ENCODE measurements at regions not wholly inside any gene's neighbourhood (a gene's known extent, or its start where the extent isn't known, plus 50 kb on each side); places are given as distances from the start of the nearest gene placed in this dataset.
"Not testable (repeated sequence)": the region's sequence is repeated elsewhere in the genome, so short reads cannot be mapped to it uniquely, and the experiment has no call there.

DNA sequence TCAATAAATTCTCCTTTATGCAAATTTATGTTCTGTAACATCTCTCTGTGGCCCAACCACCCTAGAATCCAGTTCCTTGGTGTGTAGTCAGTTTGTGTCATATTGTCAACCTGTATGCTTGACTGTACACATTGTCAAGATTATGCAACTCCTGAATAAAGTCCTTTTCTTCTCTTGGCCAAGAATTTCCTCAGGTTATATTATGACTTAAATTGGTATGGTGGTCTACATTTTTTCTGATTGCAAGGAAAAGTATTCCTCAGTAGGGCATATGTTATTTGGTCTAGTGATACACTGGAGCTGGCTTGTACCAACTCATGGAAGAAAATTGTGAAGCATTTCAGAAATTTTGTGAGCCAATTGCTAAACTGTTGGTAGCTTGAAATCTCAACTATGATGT, 482.8 kb upstream of the CHORDC1 start:
- DNase-seq, result no peak

DNA sequence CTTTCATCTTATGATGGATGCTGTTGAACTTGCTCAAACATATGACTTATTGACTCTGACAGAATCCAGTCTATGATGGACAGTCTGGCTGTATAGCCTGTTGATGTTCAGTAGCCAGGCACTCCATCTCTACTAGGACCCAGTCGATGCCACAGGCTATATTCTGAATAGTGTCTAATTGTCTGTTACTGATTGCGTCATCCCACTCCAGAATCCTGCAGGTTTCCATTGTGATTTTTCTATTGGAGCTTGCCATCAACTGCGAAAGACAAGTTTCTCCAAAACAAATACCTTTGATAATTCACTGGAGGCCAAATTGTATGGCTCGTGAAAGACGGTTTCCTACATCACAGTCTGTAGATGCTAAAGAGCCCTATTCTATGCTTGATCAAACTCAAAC, 481.7 kb upstream of the CHORDC1 start:
- no peak for DNase-seq

DNA sequence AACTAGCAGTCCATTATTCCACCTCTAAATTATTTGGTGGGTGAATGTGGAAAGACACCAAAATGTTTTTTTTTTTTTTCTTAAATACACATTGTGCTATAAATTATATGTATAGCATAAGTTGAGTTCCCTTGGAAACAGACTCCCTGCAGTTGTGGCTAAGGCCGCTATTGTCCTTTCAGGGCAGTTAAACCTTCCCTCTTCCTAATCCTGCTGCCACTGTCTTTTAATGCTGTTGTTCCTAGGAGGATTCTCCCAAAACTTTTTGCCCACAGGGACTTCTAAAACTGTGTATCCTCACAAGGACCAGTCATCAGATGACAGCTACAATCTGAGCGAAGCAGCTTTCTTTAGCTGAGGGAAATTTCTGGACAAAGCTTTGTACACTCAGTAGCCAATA, 478.9 kb upstream of the CHORDC1 start:
- no peak for DNase-seq

DNA sequence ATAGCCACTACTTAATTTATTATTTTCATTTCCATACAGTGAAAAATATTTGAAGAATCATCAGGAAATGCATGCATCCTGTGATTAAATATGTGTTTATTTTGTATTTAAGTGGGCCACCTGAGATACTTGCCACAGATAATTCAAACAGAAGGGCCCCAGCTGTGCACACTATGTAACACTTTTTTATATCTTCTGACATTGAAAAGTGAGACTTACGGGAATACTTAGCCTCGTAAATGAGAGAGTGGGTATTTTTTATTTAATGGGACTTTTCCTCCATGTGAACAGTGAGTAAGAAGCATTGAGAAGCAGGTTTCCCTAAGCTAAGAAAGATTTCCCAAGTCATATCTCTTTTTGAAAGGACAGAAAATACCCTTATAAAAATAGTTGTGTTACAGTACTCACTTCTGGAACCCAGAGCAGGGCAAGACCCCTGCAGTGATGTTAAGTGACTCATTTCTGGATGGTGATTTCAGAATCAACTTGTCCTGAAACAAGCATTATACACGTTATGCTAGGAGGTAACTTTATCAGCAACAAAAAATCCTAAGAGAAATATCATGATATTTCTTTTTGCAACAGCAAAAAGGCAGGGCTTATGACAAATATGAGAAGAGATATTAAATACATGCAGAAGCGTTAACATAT, 478.1 kb upstream of the CHORDC1 start:
- no peak for DNase-seq

DNA sequence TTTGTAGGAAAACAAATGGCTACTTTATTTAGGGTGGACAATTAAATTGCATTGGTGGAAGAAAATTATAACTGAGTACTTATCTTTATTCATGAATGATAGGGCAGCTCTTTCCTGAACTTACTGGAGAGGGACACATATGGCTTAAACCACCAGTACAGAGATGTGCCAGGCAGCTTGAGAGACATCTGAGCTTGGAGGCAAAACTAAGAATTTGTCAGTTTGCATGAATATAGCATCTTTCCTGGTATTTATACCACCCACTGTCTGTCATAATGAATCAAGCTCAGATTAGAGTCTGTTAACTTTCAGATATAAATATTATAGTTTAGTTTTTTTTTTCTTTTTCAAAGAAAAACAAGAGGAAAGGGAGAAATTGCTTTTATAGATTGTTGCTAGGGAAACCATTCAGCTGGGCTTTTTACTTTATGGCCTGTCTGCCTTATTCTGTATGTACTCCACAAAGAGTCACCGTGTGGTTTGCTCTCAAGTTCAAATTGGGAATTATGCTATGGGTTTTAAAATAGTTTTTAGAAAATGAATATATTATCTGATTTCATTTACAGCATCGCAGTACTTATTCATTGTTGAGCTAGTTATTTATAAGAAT, 477.0 kb upstream of the CHORDC1 start:
- DNase-seq, result no peak

GRCh38 chr11:90698238-90698637, 475.4 kb upstream of the CHORDC1 start:
- no peak for DNase-seq

GRCh38 chr11:90675496-90675895, 452.6 kb upstream of the CHORDC1 start:
- not testable (repeated sequence) for DNase-seq

DNA sequence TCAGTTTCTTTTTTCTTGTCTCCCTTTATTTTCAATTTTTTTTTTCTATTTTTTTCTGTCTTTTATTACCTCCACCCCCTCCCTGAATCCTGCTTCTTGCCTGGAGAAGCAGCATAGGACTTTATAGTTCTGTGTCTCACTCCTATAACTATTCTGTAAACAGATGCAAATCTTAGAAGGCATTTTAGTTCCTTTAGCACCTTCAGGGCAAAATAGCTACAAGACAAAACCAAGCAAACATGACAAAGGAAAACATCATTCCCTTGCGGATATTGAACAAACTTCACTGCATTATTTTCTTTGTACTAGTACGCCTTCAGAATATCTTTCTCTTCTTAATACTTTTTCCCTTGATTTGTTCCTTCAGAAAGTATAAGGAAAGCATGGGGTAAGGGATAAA, 446.2 kb upstream of the CHORDC1 start:
- DNase-seq, result no peak

GRCh38 chr11:90668502-90668901, 445.7 kb upstream of the CHORDC1 start:
- no peak for DNase-seq

GRCh38 chr11:90661233-90661632, 438.4 kb upstream of the CHORDC1 start:
- no peak for DNase-seq

GRCh38 chr11:90656171-90656570, 433.3 kb upstream of the CHORDC1 start:
- no peak for DNase-seq

DNA sequence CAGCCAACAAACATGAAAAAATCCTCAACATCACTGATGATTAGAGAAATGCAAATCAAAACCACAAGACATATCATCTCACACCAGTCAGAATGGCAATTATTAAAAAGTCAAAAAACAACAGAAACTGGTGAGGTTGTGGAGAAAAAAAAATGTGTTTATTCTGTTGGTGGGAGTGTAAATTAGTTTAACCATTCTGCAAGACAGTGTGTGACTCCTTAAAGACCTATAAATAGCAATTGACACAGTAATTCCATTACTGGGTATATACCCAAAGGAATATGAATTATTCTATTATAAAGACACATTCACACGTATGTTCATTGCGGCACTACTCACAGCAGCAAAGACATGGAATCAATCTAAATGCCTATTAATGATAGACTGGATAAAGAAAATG, 427.3 kb upstream of the CHORDC1 start:
- no peak for DNase-seq

DNA sequence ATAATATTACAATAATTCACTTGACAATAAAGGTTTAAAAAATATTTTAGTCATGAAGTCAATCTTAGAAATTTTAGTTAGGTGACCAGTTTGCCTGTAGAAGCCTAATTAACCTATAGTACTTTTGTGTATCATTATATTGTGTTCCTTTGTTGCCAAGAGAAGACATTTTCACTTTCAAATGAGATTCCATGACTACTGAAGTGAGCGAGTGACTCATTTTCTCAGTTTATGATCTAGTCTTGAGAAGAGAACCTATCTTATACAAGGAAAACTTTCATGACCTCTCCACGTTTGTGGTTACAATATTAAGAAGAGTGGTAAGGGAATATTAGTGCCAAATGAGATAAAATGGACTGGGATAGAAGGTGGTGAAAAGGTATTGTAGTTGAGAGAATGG, 423.9 kb upstream of the CHORDC1 start:
- no peak for DNase-seq

- no peak for DNase-seq
These were observed 423.4 kb upstream of the CHORDC1 start for GRCh38 chr11:90646266-90646665.

- no peak for DNase-seq
These were observed 416.7 kb upstream of the CHORDC1 start for GRCh38 chr11:90639461-90639993.

DNA sequence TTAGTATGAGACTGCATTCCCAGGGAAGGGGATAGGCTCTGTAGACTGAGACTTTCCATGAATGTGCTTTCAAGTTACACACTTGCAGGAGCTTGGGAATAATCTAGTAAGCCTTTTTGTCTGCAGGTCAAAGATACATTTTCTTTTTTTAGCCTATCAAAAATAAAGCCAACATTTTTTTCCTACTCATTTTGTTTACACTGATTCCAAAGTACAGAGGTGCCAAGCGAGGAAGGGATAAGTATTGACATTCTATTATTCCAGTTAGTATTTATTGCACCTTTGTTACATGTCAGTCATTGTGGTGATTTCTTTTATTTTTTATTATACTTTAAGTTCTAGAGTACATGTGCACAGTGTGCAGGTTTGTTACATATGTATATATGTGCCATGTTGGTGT, 413.0 kb upstream of the CHORDC1 start:
- no peak for DNase-seq

DNA sequence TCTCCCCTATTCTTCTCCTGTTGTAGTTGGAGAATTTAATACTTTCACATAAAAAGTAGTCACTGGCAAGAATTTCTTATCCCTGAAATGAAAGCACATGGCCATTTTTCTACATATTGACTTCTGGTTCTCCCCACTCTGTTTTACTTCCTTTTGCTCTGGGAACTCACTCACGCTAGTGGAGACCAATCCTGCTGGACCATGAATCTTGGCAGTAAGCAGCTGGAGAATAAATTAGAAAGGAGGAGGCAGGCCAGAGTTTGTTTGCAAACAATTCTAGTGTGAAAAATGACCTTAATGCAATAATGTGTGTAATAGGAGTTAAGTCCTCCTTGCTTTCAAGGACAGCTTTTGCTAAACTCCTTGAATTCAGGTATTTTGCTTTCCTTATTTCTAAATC, 412.3 kb upstream of the CHORDC1 start:
- no peak for DNase-seq

- DNase-seq, result no peak
These were observed 407.3 kb upstream of the CHORDC1 start for GRCh38 chr11:90630176-90630575.

- no peak for DNase-seq
These were observed 406.5 kb upstream of the CHORDC1 start for GRCh38 chr11:90629229-90629806.

- DNase-seq, result no peak
These were observed 391.5 kb upstream of the CHORDC1 start for GRCh38 chr11:90614318-90614717.

DNA sequence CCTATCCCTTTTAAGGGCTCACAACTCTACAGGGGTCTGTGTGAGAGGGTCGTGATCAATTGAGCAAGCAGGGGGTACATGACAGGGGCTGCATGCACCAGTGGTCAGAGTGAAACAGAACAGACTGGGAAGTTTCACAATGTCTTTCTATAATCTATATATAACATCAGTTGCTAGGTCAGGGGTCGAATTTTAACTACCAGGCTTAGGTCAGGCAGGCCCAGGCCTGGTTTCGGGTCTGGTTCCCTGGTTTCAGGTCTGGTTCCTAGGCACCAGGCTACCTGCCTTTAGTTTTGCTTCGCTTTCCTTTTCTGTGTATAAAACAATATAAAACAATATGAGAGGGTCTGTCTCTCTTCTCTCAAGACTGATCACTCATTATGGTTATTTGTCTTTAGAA, 390.2 kb upstream of the CHORDC1 start:
- DNase-seq, result not testable (repeated sequence)

DNA sequence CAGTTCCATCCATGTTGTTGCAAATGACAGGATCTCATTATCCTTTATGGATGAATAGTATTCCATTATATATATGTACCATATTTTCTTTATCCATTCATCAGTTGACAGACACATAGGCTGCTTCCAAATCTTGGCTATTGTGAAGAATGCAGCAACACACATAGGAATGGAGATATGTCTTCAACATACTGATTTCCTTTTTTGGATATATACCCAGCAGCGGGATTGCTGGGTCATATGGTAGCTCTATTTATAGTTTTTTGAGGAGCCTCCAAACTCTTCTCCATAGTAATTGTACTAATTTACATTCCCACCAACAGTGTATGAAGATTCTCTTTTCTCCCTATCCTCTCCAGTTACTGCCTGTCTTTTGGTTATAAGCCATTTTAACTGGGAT, 383.9 kb upstream of the CHORDC1 start:
- no peak for DNase-seq

DNA sequence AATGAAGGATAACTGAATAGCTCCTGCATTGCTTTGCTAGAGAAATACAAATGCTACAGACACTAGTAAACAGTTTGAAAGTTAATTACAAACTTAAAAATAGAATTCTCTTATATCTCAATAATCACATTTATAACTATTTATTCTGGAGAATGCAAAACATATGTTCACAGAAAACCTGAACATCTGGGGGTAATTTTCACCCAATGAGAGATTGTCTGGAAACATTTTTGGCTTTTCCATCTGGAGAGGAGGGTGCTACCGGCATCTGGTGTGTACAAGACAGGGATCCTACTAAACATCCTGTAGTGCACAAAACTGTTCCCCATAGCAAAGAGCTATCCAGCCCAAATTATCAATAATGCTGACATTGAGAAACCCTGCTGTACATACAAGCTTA, 378.4 kb upstream of the CHORDC1 start:
- DNase-seq, result no peak

DNA sequence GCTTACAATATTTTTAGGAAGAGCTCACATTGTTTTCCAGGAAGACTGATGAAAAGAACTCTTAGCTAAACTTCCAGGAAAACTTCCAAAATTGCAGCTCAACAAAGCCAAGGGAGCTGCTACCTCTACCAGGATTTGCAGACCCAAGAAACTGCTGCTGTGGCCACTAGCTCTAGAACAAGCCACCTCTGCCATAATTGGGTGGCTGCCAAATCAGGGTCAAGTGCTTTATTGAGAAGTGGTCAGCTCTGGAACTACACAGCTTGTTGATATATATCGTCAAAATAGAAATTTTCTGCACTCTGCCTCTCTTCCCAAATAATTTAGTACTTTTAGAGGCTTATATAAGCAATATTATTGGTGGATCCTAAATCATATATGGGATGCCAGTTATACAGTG, 371.8 kb upstream of the CHORDC1 start:
- no peak for DNase-seq

GRCh38 chr11:90593099-90593498, 370.2 kb upstream of the CHORDC1 start:
- no peak for DNase-seq
